ENCODE measurements at regions not wholly inside any gene's neighbourhood (a gene's known extent, or its start where the extent isn't known, plus 50 kb on each side); places are given as distances from the start of the nearest gene placed in this dataset.
"Not testable (repeated sequence)": the region's sequence is repeated elsewhere in the genome, so short reads cannot be mapped to it uniquely, and the experiment has no call there.

- DNase-seq (ENCODE audit: low spot score): no peak
- intact Hi-C loops (cut with DNase I): no loop called here
These were observed 50.3 kb upstream of the ATP6AP2 start for GRCh38 chrX:40530509-40530908.

DNA sequence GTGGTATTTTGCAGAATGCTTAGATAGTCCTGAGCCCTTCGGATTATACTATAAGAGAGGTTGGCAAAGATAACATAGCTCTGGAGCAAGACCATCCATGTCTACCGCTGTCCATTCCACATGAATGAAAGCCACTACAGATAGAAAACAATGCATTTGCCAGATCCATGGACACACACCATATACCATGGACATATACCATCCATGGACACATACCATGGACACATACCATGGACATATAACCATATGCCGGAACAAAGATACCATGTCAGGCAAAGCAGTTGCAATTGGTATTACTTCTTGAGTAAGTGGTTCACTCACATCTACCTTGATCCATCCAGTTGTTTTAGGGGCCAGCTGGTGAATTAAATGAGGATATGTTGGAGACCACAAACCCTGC is 53.2 kb upstream of the ATP6AP2 start:
- intact Hi-C loops (cut with DNase I): no loop called here
- no peak for DNase-seq (ENCODE audit: low spot score)

GRCh38 chrX:40526412-40526811 is 54.4 kb upstream of the ATP6AP2 start:
- intact Hi-C loops (cut with DNase I): no loop called here

GRCh38 chrX:40525901-40526300 is 54.9 kb upstream of the ATP6AP2 start:
- intact Hi-C loops (cut with DNase I); DNase-seq (ENCODE audit: low spot score): not testable (repeated sequence)

More at GRCh38 chrX:40526412-40526811, 54.4 kb upstream of the ATP6AP2 start:
- no peak for DNase-seq (ENCODE audit: low spot score)

- intact Hi-C loops (cut with DNase I): no loop called here
- no peak for DNase-seq (ENCODE audit: low spot score)
These were observed 56.3 kb upstream of the ATP6AP2 start for GRCh38 chrX:40524423-40524822.

GRCh38 chrX:40523852-40524251 is 56.9 kb upstream of the ATP6AP2 start:
- no peak for DNase-seq (ENCODE audit: low spot score)
- intact Hi-C loops (cut with DNase I): no loop called here

GRCh38 chrX:40521868-40522450 is 58.8 kb upstream of the ATP6AP2 start:
- DNase-seq (ENCODE audit: low spot score): no peak
- intact Hi-C loops (cut with DNase I): no loop called here

DNA sequence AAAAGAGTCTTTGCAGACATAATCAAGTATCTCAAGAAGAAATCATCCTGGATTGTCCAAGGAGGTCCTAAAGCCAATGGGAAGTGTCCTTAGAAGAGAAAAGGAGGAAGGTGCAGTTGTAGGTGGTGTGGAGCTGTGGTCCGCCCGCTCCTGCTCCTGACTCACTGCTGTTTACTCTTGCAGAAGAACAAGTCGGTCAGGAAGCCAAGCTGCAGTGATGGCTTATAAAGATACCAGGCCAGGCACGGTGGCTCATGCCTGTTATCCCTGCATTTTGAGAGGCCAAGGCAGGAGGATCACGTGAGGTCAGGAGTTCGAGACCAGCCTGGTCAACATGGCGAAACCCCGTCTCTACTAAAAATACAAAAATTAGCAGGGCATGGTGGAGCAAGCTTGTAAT is 66.4 kb upstream of the ATP6AP2 start:
- intact Hi-C loops (cut with DNase I): no loop called here
- no peak for DNase-seq (ENCODE audit: low spot score)

- intact Hi-C loops (cut with DNase I): no loop called here
- no peak for DNase-seq (ENCODE audit: low spot score)
These were observed 66.9 kb upstream of the ATP6AP2 start for GRCh38 chrX:40513835-40514234.

DNA sequence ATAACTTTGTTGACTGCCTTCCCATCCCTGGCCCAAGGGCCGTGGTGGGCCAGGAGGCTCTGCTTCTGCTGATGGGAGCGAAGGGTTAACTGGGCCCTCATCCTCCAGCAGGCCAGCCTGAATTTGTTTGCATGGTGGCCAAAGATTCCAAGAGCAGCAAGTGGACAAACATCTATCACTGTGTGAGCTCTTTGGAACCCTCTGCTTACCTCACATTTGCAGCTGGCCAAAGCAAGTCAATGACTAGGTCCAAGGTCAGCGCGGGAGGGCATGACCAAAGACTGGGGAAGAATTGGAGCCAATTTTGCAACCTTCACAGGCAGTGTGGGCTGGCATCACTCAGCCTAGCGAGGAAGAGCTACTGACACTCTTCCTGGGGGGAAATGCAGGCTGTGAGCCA is 67.8 kb upstream of the ATP6AP2 start:
- no peak for DNase-seq (ENCODE audit: low spot score)
- intact Hi-C loops (cut with DNase I): no loop called here

DNA sequence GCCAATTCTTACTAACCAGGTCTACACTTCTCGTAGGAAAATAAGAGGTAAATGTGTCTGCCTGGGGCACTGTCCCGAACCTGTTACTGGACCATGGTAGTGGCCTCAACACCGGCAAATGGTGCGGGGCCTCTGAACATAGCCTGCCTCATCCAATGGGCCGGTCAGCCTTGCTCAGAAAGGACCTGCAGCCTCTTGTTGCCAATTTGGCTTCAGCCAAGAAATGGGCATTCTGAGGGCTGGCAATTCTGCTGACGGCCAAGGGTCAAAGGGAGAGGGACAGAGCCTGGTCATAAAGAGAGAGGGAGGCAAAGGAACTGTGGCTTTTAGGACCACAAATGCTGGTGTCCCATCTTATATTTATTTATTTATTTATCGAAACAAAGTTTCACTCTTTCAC is 69.5 kb upstream of the ATP6AP2 start:
- intact Hi-C loops (cut with DNase I): no loop called here
- no peak for DNase-seq (ENCODE audit: low spot score)

DNA sequence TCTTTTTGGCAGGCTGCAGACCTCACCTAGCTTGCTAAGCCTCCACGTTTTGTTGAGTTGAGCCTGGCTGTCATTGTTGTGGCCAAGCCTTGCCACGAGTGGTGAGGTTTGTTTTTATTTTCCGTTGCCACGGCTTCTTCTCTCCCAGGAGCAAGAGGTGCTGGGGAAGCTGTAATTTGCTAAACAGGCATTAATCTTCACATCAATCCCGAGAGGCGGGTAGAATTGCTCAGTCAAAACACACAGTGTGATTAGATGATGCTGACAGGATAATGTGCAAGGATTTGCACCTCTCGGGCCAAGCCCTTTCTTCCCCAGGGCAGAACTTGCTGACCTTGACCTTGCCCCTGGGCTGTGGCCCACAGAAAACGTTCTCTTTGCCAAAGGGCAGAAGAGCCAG is 72.2 kb upstream of the ATP6AP2 start:
- no peak for DNase-seq (ENCODE audit: low spot score)
- intact Hi-C loops (cut with DNase I): no loop called here

DNA sequence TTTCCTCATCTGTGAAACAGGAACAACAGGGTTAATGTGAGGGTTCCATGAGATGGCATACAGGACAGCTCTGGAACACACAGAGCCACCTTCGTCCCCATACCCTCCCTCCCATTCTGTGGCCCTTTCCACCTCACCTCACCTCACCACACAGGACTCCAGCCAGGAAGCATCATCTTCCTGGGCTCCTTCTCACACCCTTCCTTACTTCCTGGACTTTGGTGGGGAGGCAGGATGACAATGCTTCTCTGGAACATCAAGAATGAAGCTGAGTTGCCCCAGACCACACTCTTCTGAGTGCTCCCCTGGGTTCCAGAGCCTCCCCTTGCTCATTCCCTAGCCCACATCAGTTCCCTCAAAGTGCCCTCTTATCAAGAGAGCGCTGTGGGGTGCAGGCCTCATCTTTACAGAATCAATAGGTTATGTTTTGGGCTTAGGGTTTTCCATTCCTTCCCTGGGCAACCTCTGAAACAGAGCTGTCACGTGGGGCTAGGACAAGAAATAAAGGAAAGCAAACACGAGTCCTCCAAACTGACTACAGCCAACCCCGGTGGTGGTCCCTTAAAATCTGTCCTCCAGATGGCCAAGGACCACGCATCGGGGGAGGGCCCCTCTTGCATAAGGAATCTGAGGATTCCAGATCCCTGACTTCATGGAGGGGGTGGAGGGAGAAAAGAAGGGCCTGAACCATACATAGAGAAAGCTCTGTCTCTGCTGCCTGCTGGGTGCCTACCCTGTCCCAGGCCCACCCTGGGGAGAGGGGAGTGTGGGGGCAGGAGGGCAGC is 74.4 kb upstream of the ATP6AP2 start:
- intact Hi-C loops (cut with DNase I): no loop called here
- DNase-seq (ENCODE audit: low spot score): no peak

- no peak for DNase-seq (ENCODE audit: low spot score)
- intact Hi-C loops (cut with DNase I): no loop called here
These were observed 75.8 kb upstream of the ATP6AP2 start for GRCh38 chrX:40504801-40505605.

GRCh38 chrX:40503094-40503493 is 77.7 kb upstream of the ATP6AP2 start:
- DNase-seq (ENCODE audit: low spot score): no peak
- intact Hi-C loops (cut with DNase I): no loop called here

GRCh38 chrX:40502688-40503087 is 78.1 kb upstream of the ATP6AP2 start:
- intact Hi-C loops (cut with DNase I): no loop called here
- DNase-seq (ENCODE audit: low spot score): no peak

- no peak for DNase-seq (ENCODE audit: low spot score)
- intact Hi-C loops (cut with DNase I): no loop called here
These were observed 79.5 kb upstream of the ATP6AP2 start for GRCh38 chrX:40501164-40501855.

DNA sequence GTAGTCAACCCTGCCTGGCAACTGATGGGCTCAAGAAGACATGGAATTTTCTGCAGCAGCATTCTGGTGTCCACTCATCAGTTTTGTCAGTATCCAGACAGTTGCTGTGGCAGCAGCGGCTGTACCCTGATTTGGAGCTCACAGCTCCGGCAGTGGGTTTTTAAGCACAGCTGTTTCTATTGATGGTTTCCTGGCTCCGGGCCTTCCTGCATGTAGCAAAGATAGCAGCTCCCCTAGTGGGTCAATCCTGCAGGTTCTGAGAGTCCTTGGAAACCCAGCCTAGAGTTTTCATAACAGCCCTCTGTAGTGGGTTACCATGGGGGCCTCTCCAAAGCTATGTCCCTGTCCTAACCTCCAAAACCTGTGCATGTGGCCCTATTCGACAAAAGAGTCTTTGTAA is 84.0 kb upstream of the ATP6AP2 start:
- DNase-seq (ENCODE audit: low spot score): no peak
- intact Hi-C loops (cut with DNase I): no loop called here

GRCh38 chrX:40495659-40496058 is 85.1 kb upstream of the ATP6AP2 start:
- DNase-seq (ENCODE audit: low spot score): no peak
- intact Hi-C loops (cut with DNase I): no loop called here

GRCh38 chrX:40494005-40494404 is 86.8 kb upstream of the ATP6AP2 start:
- no peak for DNase-seq (ENCODE audit: low spot score)
- intact Hi-C loops (cut with DNase I): no loop called here

Measured in cardiac septum (tissue), 1 donor.